HEK293 (cell line): ENCODE measurements at regions not wholly inside any gene's neighbourhood (a gene's known extent, or its start where the extent isn't known, plus 50 kb on each side); places are given as distances from the start of the nearest gene placed in this dataset.
"Not testable (repeated sequence)": the region's sequence is repeated elsewhere in the genome, so short reads cannot be mapped to it uniquely, and the experiment has no call there.

Experiments
- CTCF ChIP-seq: fragments of 450-650 bp; formaldehyde crosslinking; IDR thresholded peaks from 2 replicates; pipeline ENCODE4 v1.5.1; 2016; ENCODE audit warnings: missing biosample characterization, missing genetic modification characterization
- GLIS1 ChIP-seq: fragments of 450-650 bp; formaldehyde crosslinking; IDR thresholded peaks from 2 replicates; pipeline ENCODE4 v1.5.1; 2016; ENCODE audit warnings: missing biosample characterization, missing genetic modification characterization
- PATZ1 ChIP-seq: fragments of 450-650 bp; formaldehyde crosslinking; IDR thresholded peaks from 2 replicates; pipeline ENCODE4 v1.5.1; 2016; ENCODE audit warnings: missing biosample characterization, missing genetic modification characterization
- YY1 ChIP-seq: fragments of 450-650 bp; formaldehyde crosslinking; IDR thresholded peaks from 2 replicates; pipeline ENCODE4 v1.5.1; 2018; ENCODE audit warnings: missing biosample characterization, missing genetic modification characterization
- ZBTB6 ChIP-seq: fragments of 450-650 bp; formaldehyde crosslinking; IDR thresholded peaks from 2 replicates; pipeline ENCODE4 v1.5.1; 2017; ENCODE audit warnings: missing biosample characterization, missing genetic modification characterization
- ZFP37 ChIP-seq: fragments of 450-650 bp; formaldehyde crosslinking; IDR thresholded peaks from 2 replicates; pipeline ENCODE4 v1.5.1; 2016; ENCODE audit warnings: missing biosample characterization, missing genetic modification characterization
- ZNF121 ChIP-seq: fragments of 450-650 bp; formaldehyde crosslinking; IDR thresholded peaks from 2 replicates; pipeline ENCODE4 v1.5.1; 2016; ENCODE audit warnings: missing biosample characterization, missing genetic modification characterization
- ZNF184 ChIP-seq: fragments of 450-650 bp; IDR thresholded peaks from 2 replicates; pipeline ENCODE4 v1.5.1; 2018; ENCODE audit warnings: missing biosample characterization, mild to moderate bottlenecking, missing genetic modification characterization
- ZNF335 ChIP-seq: fragments of 450-650 bp; formaldehyde crosslinking; conservative IDR thresholded peaks from 2 replicates; pipeline ENCODE4 v1.5.1; 2016; ENCODE audit warnings: missing biosample characterization, missing genetic modification characterization
- ZNF423 ChIP-seq: fragments of 450-650 bp; formaldehyde crosslinking; IDR thresholded peaks from 2 replicates; pipeline ENCODE4 v1.5.1; 2016; ENCODE audit warnings: missing biosample characterization, missing genetic modification characterization
- ZNF704 ChIP-seq: fragments of 450-650 bp; formaldehyde crosslinking; IDR thresholded peaks from 2 replicates; pipeline ENCODE4 v1.5.1; 2016; ENCODE audit warnings: missing biosample characterization, missing genetic modification characterization
- ZNF768 ChIP-seq: fragments of 450-650 bp; formaldehyde crosslinking; IDR thresholded peaks from 2 replicates; pipeline ENCODE4 v1.5.1; 2018; ENCODE audit warnings: missing biosample characterization, mild to moderate bottlenecking, missing genetic modification characterization

GRCh38 chr15:20142906-20143305, 398.7 kb downstream of the GOLGA6L6 start:
- TF ChIP-seq ZNF335; GLIS1 (tag by site-specific recombination); ZNF704 (tag by site-specific recombination); CTCF; ZBTB6 (tag by site-specific recombination); ZNF768; ZNF423 (tag by site-specific recombination); ZNF184 (tag by site-specific recombination); ZFP37; PATZ1; YY1 (tag by site-specific recombination); ZNF121 (tag by site-specific recombination): not testable (repeated sequence)
